K562 (cell line): ENCODE measurements at regions not wholly inside any gene's neighbourhood (a gene's known extent, or its start where the extent isn't known, plus 50 kb on each side); places are given as distances from the start of the nearest gene placed in this dataset.

Experiments used
- ARID1B ChIP-seq: fragments of 450-650 bp; IDR thresholded peaks from 2 replicates; pipeline ENCODE4 v1.6.1; 2016; ENCODE audit warnings: antibody characterized with exemption, mild to moderate bottlenecking, inconsistent platforms
- BACH1 ChIP-seq: fragments of 200-800 bp; sonication (Bioruptor generic); IDR thresholded peaks from 2 replicates; pipeline ENCODE4 v1.6.1; 2016; ENCODE audit warnings: missing genetic modification characterization, missing compliant biosample characterization
- EZH2 ChIP-seq: IDR thresholded peaks from 2 replicates; pipeline ENCODE4 v1.6.1; 2012; ENCODE audit warnings: low read depth, mild to moderate bottlenecking, inconsistent platforms, low read length, borderline replicate concordance
- GATAD2A ChIP-seq: fragments of 450-650 bp; IDR thresholded peaks from 2 replicates; pipeline ENCODE4 v1.6.1; 2017
- HDGF ChIP-seq: fragments of 450-650 bp; IDR thresholded peaks from 2 replicates; pipeline ENCODE4 v1.6.1; 2016
- KLF10 ChIP-seq: fragments of 250-450 bp; sonication (Bioruptor Pico); IDR thresholded peaks from 2 replicates; pipeline ENCODE4 v1.6.1; 2021; ENCODE audit warnings: matching md5 sums
- NFATC3 ChIP-seq: fragments of 450-650 bp; IDR thresholded peaks from 2 replicates; pipeline ENCODE4 v1.6.1; 2017; ENCODE audit warnings: mild to moderate bottlenecking
- NR2C1 ChIP-seq, 2 experiments: fragments of 450-650 bp; IDR thresholded peaks; 2 replicates each; pipeline ENCODE4 v1.6.1; 2017; ENCODE audit warnings: mild to moderate bottlenecking in 2 of 2, antibody characterized with exemption in 1 of 2, inconsistent platforms in 1 of 2, missing compliant biosample characterization in 1 of 2, missing genetic modification characterization in 1 of 2
- NR2C2 ChIP-seq, 2 experiments: fragments of 200-800 bp in 1 of 2; sonication (Bioruptor generic) in 1 of 2; sonication (generic) in 1 of 2; formaldehyde crosslinking in 1 of 2; IDR thresholded peaks; 2 replicates each; pipeline versions ENCODE4 v1.6.1 to v1.8.0; 2016 to 2022; ENCODE audit warnings: mild to moderate bottlenecking in 1 of 2, missing compliant biosample characterization in 1 of 2, missing genetic modification characterization in 1 of 2, missing genetic modification reagents in 1 of 2
- PTBP1 ChIP-seq: fragments of 200-400 bp; formaldehyde crosslinking; IDR thresholded peaks from 2 replicates; pipeline ENCODE4 v1.6.1; 2017; ENCODE audit warnings: low read depth, low read length
- PTRF ChIP-seq: fragments of 450-650 bp; IDR thresholded peaks from 2 replicates; pipeline ENCODE4 v1.6.1; 2016; ENCODE audit warnings: mild to moderate bottlenecking, missing genetic modification characterization, missing compliant biosample characterization
- RBM17 ChIP-seq: fragments of 200-400 bp; formaldehyde crosslinking; IDR thresholded peaks from 2 replicates; pipeline ENCODE4 v1.6.1; 2017; ENCODE audit warnings: low read depth, mild to moderate bottlenecking, low read length, borderline replicate concordance
- ZNF184 ChIP-seq: sonication (generic); formaldehyde crosslinking; IDR thresholded peaks from 2 replicates; pipeline ENCODE4 v1.5.0; 2020; ENCODE audit warnings: missing genetic modification reagents
- ZNF253 ChIP-seq: fragments of 250-450 bp; sonication (Bioruptor Pico); conservative IDR thresholded peaks from 2 replicates; pipeline ENCODE4 v1.6.1; 2021; ENCODE audit warnings: mild to moderate bottlenecking
- ZNF707 ChIP-seq: fragments of 250-450 bp; sonication (Bioruptor Pico); conservative IDR thresholded peaks from 2 replicates; pipeline ENCODE4 v1.8.0; 2022; ENCODE audit warnings: inconsistent platforms, mild to moderate bottlenecking, moderate library complexity
- ZNF79 ChIP-seq: fragments of 250-450 bp; sonication (Bioruptor Pico); IDR thresholded peaks from 2 replicates; pipeline ENCODE4 v1.4.0; 2020; ENCODE audit warnings: low read depth, mild to moderate bottlenecking, moderate library complexity
- TF ChIP-seq, protein P1 (sequence below): fragments of 450-650 bp; IDR thresholded peaks from 2 replicates; pipeline ENCODE4 v1.6.1; 2014; ENCODE audit warnings: low read depth, mild to moderate bottlenecking, moderate library complexity, borderline replicate concordance
- TF ChIP-seq, protein P2 (sequence below): sonication (generic); formaldehyde crosslinking; IDR thresholded peaks from 2 replicates; pipeline ENCODE4 v1.8.0; 2023; ENCODE audit warnings: missing genetic modification reagents, mild to moderate bottlenecking, borderline replicate concordance
- TF ChIP-seq, protein P3 (sequence below), 2 experiments: IDR thresholded peaks; 2 replicates each; pipeline ENCODE4 v1.6.1; 2012; ENCODE audit warnings: improper control_type of control experiment in 2 of 2, low read depth in 2 of 2, low read length in 2 of 2, borderline replicate concordance in 1 of 2

DNA sequence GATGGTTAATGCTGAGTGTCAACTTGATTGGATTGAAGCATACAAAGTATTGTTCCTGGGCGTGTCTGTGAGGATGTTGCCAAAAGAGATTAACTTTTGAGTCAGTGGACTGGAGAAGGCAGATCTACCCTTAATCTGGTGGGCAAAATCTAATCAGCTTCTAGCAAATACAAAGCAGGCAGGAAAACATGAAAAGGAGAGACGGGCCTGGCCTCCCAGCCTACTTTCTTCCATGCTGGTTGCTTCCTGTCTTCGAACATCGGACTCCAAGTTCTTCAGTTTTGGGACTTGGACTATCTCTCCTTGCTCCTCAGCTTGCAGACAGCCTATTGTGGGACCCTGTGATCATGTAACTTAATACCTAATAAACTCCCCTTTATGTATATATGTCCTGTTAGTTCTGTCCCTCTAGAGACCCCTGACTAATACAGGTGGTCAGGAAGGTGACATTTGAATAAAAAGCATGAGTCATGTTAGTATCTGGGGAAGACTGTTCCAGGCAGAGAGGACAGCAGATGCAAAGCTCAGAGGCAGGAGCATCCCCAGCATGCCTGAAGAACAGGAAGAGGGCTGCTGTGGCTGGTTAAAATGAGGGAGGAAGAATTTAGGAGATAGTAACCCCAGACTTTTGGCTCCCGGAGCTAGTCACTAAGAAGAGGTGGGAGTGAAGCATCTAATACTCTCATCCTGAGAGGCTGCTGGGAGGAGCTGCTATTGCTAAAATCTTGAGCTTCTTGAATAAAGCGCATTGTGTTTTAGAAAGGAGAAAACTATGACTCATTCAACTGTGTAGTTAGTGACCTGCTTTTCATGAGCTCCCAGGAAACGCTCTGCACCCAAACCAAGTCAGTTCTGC, 207.4 kb upstream of the HES1 start (continued):
- no peak for TF ChIP-seq NFATC3
- TF ChIP-seq, protein P1, sequence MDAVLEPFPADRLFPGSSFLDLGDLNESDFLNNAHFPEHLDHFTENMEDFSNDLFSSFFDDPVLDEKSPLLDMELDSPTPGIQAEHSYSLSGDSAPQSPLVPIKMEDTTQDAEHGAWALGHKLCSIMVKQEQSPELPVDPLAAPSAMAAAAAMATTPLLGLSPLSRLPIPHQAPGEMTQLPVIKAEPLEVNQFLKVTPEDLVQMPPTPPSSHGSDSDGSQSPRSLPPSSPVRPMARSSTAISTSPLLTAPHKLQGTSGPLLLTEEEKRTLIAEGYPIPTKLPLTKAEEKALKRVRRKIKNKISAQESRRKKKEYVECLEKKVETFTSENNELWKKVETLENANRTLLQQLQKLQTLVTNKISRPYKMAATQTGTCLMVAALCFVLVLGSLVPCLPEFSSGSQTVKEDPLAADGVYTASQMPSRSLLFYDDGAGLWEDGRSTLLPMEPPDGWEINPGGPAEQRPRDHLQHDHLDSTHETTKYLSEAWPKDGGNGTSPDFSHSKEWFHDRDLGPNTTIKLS = no peak
- TF ChIP-seq, protein P2, sequence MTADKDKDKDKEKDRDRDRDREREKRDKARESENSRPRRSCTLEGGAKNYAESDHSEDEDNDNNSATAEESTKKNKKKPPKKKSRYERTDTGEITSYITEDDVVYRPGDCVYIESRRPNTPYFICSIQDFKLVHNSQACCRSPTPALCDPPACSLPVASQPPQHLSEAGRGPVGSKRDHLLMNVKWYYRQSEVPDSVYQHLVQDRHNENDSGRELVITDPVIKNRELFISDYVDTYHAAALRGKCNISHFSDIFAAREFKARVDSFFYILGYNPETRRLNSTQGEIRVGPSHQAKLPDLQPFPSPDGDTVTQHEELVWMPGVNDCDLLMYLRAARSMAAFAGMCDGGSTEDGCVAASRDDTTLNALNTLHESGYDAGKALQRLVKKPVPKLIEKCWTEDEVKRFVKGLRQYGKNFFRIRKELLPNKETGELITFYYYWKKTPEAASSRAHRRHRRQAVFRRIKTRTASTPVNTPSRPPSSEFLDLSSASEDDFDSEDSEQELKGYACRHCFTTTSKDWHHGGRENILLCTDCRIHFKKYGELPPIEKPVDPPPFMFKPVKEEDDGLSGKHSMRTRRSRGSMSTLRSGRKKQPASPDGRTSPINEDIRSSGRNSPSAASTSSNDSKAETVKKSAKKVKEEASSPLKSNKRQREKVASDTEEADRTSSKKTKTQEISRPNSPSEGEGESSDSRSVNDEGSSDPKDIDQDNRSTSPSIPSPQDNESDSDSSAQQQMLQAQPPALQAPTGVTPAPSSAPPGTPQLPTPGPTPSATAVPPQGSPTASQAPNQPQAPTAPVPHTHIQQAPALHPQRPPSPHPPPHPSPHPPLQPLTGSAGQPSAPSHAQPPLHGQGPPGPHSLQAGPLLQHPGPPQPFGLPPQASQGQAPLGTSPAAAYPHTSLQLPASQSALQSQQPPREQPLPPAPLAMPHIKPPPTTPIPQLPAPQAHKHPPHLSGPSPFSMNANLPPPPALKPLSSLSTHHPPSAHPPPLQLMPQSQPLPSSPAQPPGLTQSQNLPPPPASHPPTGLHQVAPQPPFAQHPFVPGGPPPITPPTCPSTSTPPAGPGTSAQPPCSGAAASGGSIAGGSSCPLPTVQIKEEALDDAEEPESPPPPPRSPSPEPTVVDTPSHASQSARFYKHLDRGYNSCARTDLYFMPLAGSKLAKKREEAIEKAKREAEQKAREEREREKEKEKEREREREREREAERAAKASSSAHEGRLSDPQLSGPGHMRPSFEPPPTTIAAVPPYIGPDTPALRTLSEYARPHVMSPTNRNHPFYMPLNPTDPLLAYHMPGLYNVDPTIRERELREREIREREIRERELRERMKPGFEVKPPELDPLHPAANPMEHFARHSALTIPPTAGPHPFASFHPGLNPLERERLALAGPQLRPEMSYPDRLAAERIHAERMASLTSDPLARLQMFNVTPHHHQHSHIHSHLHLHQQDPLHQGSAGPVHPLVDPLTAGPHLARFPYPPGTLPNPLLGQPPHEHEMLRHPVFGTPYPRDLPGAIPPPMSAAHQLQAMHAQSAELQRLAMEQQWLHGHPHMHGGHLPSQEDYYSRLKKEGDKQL (CRISPR knock-in tag) = no peak
- peak; percentile 93 for TF ChIP-seq ARID1B
- TF ChIP-seq EZH2 = no peak
- TF ChIP-seq, protein P3, sequence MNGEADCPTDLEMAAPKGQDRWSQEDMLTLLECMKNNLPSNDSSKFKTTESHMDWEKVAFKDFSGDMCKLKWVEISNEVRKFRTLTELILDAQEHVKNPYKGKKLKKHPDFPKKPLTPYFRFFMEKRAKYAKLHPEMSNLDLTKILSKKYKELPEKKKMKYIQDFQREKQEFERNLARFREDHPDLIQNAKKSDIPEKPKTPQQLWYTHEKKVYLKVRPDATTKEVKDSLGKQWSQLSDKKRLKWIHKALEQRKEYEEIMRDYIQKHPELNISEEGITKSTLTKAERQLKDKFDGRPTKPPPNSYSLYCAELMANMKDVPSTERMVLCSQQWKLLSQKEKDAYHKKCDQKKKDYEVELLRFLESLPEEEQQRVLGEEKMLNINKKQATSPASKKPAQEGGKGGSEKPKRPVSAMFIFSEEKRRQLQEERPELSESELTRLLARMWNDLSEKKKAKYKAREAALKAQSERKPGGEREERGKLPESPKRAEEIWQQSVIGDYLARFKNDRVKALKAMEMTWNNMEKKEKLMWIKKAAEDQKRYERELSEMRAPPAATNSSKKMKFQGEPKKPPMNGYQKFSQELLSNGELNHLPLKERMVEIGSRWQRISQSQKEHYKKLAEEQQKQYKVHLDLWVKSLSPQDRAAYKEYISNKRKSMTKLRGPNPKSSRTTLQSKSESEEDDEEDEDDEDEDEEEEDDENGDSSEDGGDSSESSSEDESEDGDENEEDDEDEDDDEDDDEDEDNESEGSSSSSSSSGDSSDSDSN (IDR thresholded peaks at IDR 0.05; ENCODE audit: borderline replicate concordance in 1 of 2, low read depth in 2 of 2, low read length in 2 of 2) = no peak
- no peak; the same call in 1 of the 2 replicates for TF ChIP-seq PTRF (tag)
- no peak for TF ChIP-seq HDGF
- no peak for TF ChIP-seq PTBP1
- TF ChIP-seq GATAD2A = no peak
- TF ChIP-seq KLF10 = no peak
- no peak for TF ChIP-seq NR2C1 (IDR thresholded peaks at IDR 0.05)
- no peak for TF ChIP-seq NR2C1 (tag; IDR thresholded peaks at IDR 0.05)
- no peak for TF ChIP-seq NR2C2 (CRISPR knock-in tag; IDR thresholded peaks at IDR 0.05)
- TF ChIP-seq NR2C2 (tag; IDR thresholded peaks at IDR 0.05) = no peak
- no peak for TF ChIP-seq ZNF253 (CRISPR knock-in tag)
- no peak; the same call in 1 of the 2 replicates for TF ChIP-seq BACH1
- no peak for TF ChIP-seq ZNF79 (CRISPR knock-in tag)
- no peak for TF ChIP-seq ZNF184 (CRISPR knock-in tag)
- TF ChIP-seq ZNF707 (CRISPR knock-in tag) = no peak
- TF ChIP-seq RBM17 = no peak
- TF ChIP-seq, all 486 proteins: peak for 71
